ENCODE measurements at regions not wholly inside any gene's neighbourhood (a gene's known extent, or its start where the extent isn't known, plus 50 kb on each side); places are given as distances from the start of the nearest gene placed in this dataset.

GRCh38 chr10:21334891-21335696 is 190.4 kb downstream of the SKIDA1 start:
- DNase-seq (ENCODE audit: low spot score) = peak; percentile 84
- intact Hi-C loops (cut with DNase I) = loop anchor here (5.0 kb wide), 1 partner anchor 43 kb away; no protein-coding TSS in a partner anchor

GRCh38 chr10:21330628-21331020 is 194.9 kb downstream of the SKIDA1 start:
- no peak for DNase-seq (ENCODE audit: low spot score)
- intact Hi-C loops (cut with DNase I) = no loop called here

- intact Hi-C loops (cut with DNase I) = no loop called here
- no peak for DNase-seq (ENCODE audit: low spot score)
These were observed 195.4 kb downstream of the SKIDA1 start for GRCh38 chr10:21329995-21330627.

GRCh38 chr10:21327289-21327993 is 198.0 kb downstream of the SKIDA1 start:
- no peak for DNase-seq (ENCODE audit: low spot score)
- intact Hi-C loops (cut with DNase I) = no loop called here

GRCh38 chr10:21326594-21327288 is 198.7 kb downstream of the SKIDA1 start:
- DNase-seq (ENCODE audit: low spot score) = no peak
- intact Hi-C loops (cut with DNase I) = no loop called here

- DNase-seq (ENCODE audit: low spot score) = no peak
- intact Hi-C loops (cut with DNase I) = no loop called here
These were observed 206.8 kb downstream of the SKIDA1 start for GRCh38 chr10:21318540-21319167.

- DNase-seq (ENCODE audit: low spot score) = no peak
- intact Hi-C loops (cut with DNase I) = loop anchor here (2.0 kb wide), 1 partner anchor 19 kb away; no protein-coding TSS in a partner anchor
These were observed 207.6 kb downstream of the SKIDA1 start for GRCh38 chr10:21317902-21318301.

- DNase-seq (ENCODE audit: low spot score) = peak; percentile 85
- intact Hi-C loops (cut with DNase I) = loop anchor here (2.0 kb wide), 1 partner anchor 21 kb away; no protein-coding TSS in a partner anchor
These were observed 209.7 kb downstream of the SKIDA1 start for GRCh38 chr10:21315645-21316220.

- no peak for DNase-seq (ENCODE audit: low spot score)
- intact Hi-C loops (cut with DNase I) = no loop called here
These were observed 210.4 kb downstream of the SKIDA1 start for GRCh38 chr10:21314906-21315644.

GRCh38 chr10:21314111-21314626 is 211.3 kb downstream of the SKIDA1 start:
- intact Hi-C loops (cut with DNase I) = no loop called here
- no peak for DNase-seq (ENCODE audit: low spot score)

- intact Hi-C loops (cut with DNase I) = no loop called here
- DNase-seq (ENCODE audit: low spot score) = no peak
These were observed 211.8 kb downstream of the SKIDA1 start for GRCh38 chr10:21313691-21314090.

- intact Hi-C loops (cut with DNase I) = no loop called here
- no peak for DNase-seq (ENCODE audit: low spot score)
These were observed 214.1 kb downstream of the SKIDA1 start for GRCh38 chr10:21311426-21311825.

- intact Hi-C loops (cut with DNase I) = no loop called here
- DNase-seq (ENCODE audit: low spot score) = no peak
These were observed 216.1 kb downstream of the SKIDA1 start for GRCh38 chr10:21309427-21309826.

GRCh38 chr10:21308946-21309345 is 216.5 kb downstream of the SKIDA1 start:
- intact Hi-C loops (cut with DNase I) = no loop called here

GRCh38 chr10:21308018-21308417 is 217.5 kb downstream of the SKIDA1 start:
- no peak for DNase-seq (ENCODE audit: low spot score)
- intact Hi-C loops (cut with DNase I) = no loop called here

More at GRCh38 chr10:21308946-21309345, 216.5 kb downstream of the SKIDA1 start:
- no peak for DNase-seq (ENCODE audit: low spot score)

GRCh38 chr10:21304608-21305007 is 220.9 kb downstream of the SKIDA1 start:
- intact Hi-C loops (cut with DNase I) = no loop called here
- DNase-seq (ENCODE audit: low spot score) = no peak

GRCh38 chr10:21304198-21304597 is 221.3 kb downstream of the SKIDA1 start:
- DNase-seq (ENCODE audit: low spot score) = no peak
- intact Hi-C loops (cut with DNase I) = no loop called here

- no peak for DNase-seq (ENCODE audit: low spot score)
- intact Hi-C loops (cut with DNase I) = no loop called here
These were observed 224.9 kb downstream of the SKIDA1 start for GRCh38 chr10:21300551-21300950.
